Central memory CD4-positive, alpha-beta T cell (primary cell): ENCODE measurements at regions not wholly inside any gene's neighbourhood (a gene's known extent, or its start where the extent isn't known, plus 50 kb on each side); places are given as distances from the start of the nearest gene placed in this dataset.

Experiments
- DNase-seq: peaks from one replicate; pipeline ENCODE4 v3.0.0; 2022

DNA sequence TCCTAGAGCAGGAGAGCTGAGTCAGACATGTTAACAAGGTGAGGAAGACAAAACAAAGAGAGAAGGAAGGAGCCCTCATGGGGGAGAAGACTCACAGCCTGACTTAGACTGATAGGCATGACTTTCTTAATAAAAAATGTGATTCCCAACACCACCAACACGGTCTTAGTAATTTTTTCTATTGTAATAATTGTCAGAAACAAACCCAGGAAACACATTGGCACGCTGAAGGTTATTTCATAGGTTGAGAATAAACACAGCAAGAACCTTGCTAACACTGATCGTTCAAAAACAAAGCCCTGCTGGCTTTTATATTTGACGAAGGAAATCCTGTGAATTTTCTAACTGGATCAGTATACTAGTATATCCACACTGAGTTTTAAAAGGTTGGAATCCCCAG is 286.8 kb downstream of the HACE1 start:
- DNase-seq = no peak

DNA sequence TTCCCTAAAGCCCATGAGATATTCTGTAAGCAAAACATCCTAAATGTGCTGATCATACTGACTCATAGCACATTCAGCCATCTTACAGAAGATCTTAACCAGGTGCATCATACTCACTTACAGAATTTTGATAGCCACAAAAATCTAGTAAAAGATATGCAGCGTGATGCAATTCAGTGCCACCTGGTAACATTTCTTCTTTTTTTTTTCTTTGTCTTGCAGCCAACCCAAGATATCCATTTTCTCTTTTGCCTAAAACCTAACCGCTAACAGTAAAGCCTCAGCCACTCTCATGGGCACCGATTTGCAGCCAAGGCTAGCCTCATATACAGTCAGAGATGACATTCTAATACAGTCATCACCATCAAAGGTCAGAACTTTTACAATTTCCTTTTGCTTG is 293.3 kb downstream of the HACE1 start:
- DNase-seq = no peak

GRCh38 chr6:104563306-104563705 is 296.4 kb downstream of the HACE1 start:
- no peak for DNase-seq

DNA sequence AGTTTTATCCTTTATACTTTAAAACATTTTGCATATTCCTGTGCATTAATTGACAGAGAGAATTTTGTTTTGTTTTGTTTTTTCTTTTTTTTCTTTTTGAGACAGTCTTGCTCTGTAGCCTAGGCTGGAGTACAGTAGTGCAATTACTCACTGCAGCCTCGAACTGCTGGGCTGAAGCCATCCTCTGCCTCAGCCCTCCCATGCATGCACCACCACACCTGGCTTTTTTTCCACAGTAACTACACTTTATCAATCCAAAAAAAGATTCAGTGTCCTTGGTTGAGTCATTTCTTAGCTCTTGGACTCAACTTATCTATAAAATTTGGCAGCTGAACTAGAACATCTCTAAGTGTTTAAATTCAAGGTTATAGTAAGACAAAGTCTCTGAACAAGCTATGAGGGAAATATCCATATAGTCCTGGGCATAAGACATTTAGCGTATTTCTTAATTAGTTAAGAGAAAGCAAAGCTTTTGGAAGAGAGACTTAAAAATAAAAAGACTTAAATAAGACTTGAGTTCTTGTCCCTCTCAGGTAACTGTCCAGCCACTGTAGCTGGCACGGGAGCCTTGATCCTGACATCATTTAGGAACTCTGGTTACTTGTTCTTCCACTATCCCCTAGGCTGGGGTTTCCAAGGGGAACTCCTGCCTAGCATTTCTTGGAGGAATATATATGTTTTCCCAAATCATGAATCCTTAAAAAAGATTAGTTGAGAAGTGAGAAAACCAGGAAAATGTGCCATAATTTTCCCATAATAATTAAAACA is 300.1 kb downstream of the HACE1 start:
- DNase-seq = no peak

DNA sequence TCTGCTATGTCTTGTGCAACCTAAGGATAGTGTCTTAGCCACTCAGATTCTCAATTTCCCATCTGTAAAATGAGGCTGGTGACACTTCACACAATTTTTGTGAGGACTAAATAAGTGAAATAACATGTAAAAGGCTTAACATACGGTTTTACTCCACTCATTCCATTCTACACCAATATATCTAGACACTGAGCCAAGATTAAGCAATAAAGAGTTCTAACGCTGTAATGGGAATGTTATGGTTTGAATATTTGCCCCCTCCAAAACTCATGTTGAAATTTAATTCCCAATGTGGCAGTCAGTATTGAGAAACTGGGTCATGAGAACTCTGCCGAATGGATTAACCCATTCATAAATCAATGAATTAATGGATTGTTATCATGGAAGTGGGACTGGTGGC is 301.0 kb downstream of the HACE1 start:
- DNase-seq = no peak

DNA sequence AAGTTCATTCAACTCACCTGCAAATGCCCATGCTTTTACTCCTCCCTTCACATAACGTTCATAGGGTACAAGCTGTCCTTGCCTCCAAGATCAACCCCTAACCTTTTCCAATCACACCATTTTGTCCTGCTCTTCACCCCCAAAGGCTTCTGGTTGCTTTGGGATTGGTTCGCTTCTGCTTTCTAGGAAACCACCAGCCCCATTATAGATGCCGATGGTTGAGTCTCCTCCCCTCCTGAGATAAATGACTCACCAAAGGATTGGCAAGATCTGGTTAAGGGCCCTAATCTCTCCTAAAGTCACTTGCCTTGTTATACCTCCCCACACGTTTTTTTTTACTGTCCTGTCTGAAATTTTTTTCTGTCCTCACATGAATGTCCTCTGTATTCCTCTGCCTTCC is 311.4 kb downstream of the HACE1 start:
- no peak for DNase-seq

- no peak for DNase-seq
These were observed 318.3 kb downstream of the HACE1 start for GRCh38 chr6:104541411-104541810.

- no peak for DNase-seq
These were observed 319.0 kb downstream of the HACE1 start for GRCh38 chr6:104540743-104541142.

- no peak for DNase-seq
These were observed 320.5 kb downstream of the HACE1 start for GRCh38 chr6:104539173-104539572.

DNA sequence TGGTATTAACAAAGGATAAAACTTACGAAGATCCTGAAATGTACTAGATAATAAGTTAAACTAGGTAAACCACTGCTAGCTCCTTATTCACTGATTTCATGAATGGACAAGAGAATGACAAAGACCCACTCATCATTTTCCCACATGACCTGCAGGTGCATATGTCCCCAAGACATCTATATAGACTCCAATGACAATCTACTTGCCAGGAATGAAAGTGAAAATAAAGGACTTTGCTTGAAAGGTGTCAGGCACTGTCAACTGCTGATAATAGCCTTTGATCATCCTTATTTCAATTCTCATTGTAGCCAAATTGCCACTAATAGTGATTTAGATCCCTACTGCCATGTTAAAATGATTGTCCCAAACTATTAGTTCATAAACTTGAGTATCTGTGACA is 321.8 kb downstream of the HACE1 start:
- DNase-seq = no peak

- no peak for DNase-seq
These were observed 322.5 kb downstream of the HACE1 start for GRCh38 chr6:104537180-104537579.

DNA sequence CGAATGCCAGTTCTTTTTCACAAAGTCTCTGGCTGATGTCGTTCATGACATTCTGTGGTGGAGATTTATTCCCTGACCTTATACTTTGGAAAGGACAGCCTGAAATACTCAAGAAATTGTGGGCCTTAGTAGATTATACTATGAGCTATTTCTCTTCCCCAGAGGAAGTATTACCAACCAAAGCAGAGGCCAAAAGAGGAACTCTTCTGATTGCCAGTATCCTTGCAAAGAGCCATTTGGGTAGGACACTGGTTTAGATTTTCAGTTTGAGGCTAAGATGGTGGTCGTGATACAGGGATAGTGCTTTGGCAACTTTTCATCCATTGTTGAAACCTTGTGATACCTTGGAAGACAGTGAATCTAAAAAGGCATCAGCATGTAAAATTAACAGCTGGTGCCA is 327.3 kb downstream of the HACE1 start:
- no peak for DNase-seq

- no peak for DNase-seq
These were observed 328.1 kb downstream of the HACE1 start for GRCh38 chr6:104531646-104532045.

DNA sequence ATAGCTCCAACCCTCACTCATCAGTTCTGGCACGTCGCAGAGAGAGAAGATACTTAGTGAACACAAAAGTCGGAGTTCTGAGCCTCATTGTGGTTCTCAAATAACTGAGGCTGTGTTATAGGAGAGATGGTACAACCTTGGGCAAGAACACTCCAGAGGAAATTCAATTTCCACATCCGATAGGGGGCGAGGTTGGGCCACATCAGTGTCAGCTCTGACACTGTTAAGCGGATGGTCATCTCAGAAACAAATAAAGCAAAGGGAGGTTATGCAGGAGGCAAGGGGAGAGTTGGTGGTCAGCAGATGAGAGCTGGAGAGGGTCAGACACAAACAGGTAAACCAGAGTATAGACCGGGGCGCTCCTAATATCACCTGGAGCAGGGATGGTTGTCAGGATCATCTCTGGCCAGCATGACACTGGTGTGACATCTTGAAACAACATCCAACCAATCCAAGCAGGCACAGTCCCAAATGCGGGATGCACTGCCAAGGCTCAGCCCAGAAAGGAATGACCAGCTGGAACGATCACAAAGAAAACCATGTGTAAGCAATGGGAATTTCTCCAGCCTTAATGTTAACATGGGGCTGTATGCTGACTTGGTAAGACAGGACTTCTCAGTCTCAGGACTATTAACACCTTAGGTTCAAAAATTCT is 331.8 kb downstream of the HACE1 start:
- no peak for DNase-seq

DNA sequence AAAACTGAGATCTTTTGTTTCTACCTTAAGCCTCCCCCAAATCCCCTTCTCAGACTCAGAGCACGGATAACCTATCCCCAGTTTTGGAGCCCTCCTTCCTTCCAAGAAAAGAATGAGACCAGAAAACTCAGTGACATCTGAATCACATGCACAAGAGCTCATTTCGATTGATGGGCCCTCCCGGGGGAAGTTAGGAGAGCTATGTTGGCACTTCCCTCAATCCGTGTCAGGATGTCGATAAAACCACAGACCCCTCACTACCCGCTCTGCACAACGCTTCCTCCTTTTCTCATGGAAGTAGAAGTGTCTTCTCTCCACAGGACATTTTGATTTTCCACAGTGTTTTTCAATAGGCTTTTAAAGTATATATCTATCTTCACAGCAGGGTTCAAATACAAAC is 332.4 kb downstream of the HACE1 start:
- DNase-seq = no peak

GRCh38 chr6:104526376-104526775 is 333.3 kb downstream of the HACE1 start:
- DNase-seq = no peak

DNA sequence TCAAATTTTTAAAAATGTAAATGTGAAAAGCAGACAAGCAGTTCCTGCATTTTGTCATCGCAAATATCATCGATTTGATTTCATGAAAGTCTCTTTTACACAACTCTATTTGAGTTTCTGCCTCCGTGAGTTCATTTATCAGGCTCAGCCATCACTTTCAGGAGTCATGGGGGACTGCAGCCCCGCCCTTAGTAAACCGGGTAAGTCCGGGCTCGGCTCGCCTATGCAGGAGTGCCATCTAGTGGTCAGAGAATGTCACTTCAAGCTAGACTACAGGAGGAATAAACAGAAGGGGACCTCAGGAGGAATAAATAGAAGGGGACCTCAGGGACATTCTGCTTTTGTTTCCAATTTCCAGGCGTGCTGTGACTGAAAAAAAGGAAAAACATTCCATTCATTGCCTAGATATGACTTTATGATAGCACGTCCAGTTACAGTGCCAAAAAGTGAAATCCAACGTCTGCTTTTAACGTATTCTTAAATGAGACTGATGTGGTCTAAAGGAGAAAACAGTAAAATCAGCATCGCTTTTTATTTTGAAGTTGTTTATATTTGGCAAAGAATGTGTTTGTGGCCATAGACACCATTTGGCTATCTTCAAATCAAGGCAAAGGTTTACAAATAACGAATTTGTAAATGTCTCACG is 333.9 kb downstream of the HACE1 start:
- peak; percentile 55 for DNase-seq

DNA sequence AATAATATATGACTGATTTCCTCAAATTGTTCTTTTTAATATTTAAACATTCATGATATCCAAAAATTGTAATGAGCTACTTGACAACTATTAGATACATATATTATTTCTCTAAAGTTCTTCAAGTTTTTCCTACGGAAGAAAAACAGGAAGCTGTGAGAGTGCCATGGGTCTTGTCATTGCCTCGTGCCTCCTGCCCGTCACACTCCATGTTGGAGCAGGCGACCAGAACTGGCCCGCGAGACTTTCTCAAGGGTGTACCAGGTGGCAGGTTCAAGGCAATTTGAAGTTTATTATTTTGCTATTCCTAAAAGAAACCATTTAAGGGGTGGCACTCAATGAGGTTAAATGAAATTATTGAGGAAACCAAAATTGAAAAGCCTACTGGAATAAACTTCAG is 337.2 kb downstream of the HACE1 start:
- no peak for DNase-seq

DNA sequence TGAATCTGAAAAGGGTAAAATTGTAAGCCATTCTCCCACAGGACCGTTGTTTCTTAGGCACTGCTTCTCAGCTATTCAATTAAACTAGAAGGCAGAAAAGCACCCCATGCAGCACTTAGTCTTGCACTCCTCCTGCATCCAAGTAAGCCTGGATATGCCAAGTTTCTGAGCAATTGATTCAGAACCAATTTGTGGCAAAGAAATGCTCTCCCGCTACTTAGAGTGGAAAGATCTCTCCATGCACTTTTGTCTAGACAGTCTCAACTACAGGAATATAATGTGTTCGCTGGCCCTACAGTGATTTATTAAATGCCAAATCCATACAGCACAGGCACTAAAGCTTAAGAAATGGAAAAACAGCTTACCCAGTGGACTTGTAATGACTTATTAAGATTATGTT is 338.5 kb downstream of the HACE1 start:
- no peak for DNase-seq

GRCh38 chr6:104519566-104519965 is 340.2 kb downstream of the HACE1 start:
- DNase-seq = no peak

DNA sequence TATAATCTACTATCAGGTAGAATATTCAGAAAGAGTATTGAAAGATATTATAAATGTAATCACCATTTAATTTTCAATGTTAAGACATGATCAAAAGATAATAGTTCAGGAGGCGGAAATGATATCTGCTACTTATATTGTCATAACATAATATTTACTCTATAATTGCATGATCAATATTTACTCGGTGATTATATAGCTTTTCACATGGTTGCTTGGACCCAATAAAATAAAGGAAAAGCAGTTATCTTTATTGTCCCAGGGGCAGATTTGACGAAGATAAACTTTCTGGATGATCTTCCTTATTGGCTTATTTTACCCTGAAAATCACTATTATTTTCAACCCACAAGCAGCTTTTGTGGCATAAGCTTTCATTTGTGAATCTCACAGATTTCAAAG is 350.4 kb downstream of the HACE1 start:
- no peak for DNase-seq

- DNase-seq = no peak
These were observed 353.3 kb downstream of the HACE1 start for GRCh38 chr6:104506429-104506828.

- no peak for DNase-seq
These were observed 353.9 kb downstream of the HACE1 start for GRCh38 chr6:104505838-104506237.

GRCh38 chr6:104500265-104500664 is 359.5 kb downstream of the HACE1 start:
- no peak for DNase-seq
